GM12891 (cell line): ENCODE measurements at regions not wholly inside any gene's neighbourhood (a gene's known extent, or its start where the extent isn't known, plus 50 kb on each side); places are given as distances from the start of the nearest gene placed in this dataset.

Experiments used
- POLR2A ChIP-seq: IDR thresholded peaks from 2 replicates; pipeline ENCODE4 v1.6.1; 2011; ENCODE audit warnings: low read depth, low read length, control low read depth
- POLR2AphosphoS5 ChIP-seq: IDR thresholded peaks from 2 replicates; pipeline ENCODE4 v1.6.1; 2011; ENCODE audit warnings: low read depth, low read length, control low read depth
- TAF1 ChIP-seq: IDR thresholded peaks from 2 replicates; pipeline ENCODE4 v1.6.1; 2011; ENCODE audit warnings: low read depth, low read length, control low read depth

- no peak for TF ChIP-seq POLR2A
- no peak for TF ChIP-seq POLR2AphosphoS5
- TF ChIP-seq TAF1 = no peak
Observed at GRCh38 chr16:86673090-86673955, 95.0 kb downstream of the FOXL1 start.
